ENCODE measurements at regions not wholly inside any gene's neighbourhood (a gene's known extent, or its start where the extent isn't known, plus 50 kb on each side); places are given as distances from the start of the nearest gene placed in this dataset.

DNA sequence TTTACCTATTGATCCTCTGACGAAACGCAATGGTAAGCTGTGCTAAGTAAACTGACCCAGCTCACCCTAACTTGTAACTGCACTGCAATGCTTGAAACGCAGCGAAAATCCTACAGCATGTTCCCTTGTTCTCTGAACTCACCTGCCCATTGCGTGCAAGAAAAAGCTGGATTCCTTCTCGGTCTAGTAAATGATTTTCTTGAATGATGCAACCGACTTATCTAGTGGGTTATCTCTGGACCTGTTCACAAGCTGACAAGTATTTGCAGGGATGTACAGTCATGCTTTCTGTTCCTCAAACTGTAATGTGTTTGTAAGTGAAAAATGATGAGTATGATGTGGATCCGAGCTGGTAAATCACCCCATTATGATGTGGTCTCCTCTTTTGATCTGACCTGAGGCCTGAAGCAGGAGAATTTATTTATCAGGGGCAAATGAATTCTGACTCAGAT, 140.1 kb downstream of the BTC start:
- Histone ChIP-seq H3K9me3 (no peaks in the 10 kb centered on the region), H3K36me3 (no peaks in the 10 kb centered on the region), H3K27me3 (replicated peaks in 1 of 7) (no peaks in the 10 kb centered on the region), H3K4me3 (no peak overlapping the region), H3K4me1 (no peaks in the 10 kb centered on the region), H3K27ac (no peak overlapping the region)
- intact Hi-C loops (cut with DNase I; ENCODE audit: low total_unique reads), result no loop called here
- 69 to 84% (median 74%) methylated on average over 8 of the region's 8 CpGs for WGBS, 5 donors
- TF ChIP-seq, protein P1, sequence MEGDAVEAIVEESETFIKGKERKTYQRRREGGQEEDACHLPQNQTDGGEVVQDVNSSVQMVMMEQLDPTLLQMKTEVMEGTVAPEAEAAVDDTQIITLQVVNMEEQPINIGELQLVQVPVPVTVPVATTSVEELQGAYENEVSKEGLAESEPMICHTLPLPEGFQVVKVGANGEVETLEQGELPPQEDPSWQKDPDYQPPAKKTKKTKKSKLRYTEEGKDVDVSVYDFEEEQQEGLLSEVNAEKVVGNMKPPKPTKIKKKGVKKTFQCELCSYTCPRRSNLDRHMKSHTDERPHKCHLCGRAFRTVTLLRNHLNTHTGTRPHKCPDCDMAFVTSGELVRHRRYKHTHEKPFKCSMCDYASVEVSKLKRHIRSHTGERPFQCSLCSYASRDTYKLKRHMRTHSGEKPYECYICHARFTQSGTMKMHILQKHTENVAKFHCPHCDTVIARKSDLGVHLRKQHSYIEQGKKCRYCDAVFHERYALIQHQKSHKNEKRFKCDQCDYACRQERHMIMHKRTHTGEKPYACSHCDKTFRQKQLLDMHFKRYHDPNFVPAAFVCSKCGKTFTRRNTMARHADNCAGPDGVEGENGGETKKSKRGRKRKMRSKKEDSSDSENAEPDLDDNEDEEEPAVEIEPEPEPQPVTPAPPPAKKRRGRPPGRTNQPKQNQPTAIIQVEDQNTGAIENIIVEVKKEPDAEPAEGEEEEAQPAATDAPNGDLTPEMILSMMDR (IDR thresholded peaks at IDR 0.05 in 8 of 11, conservative IDR thresholded peaks at IDR 0.05 in 3 of 11), result no peak
- no peak for TF ChIP-seq POLR2A (IDR thresholded peaks at IDR 0.05)
- TF ChIP-seq POLR2AphosphoS5 (IDR thresholded peaks at IDR 0.05), result no peak
- no peak for DNase-seq

DNA sequence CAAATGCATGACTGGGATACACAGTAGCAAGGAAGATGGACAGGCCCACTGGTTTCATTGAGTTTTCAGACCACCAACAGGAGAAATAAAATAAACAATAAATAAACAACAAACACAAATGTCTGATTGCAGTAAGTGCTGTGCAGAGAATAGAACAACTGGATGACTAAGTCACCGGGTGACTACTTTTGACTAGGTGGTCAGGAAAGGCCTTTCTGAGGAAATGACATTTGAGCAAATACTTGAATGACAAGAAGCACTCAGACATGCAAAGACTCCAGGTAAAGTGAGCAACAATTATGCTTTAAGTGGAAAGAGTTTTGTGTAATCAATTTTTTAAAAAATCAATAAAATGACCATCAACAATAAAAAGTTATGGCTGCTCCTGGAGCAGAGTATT, 137.7 kb downstream of the BTC start:
- TF ChIP-seq POLR2AphosphoS5 (IDR thresholded peaks at IDR 0.05), result no peak
- TF ChIP-seq POLR2A (IDR thresholded peaks at IDR 0.05), result no peak
- TF ChIP-seq, protein P1 (IDR thresholded peaks at IDR 0.05 in 8 of 11, conservative IDR thresholded peaks at IDR 0.05 in 3 of 11), result no peak
- Histone ChIP-seq H3K4me1 (no peaks in the 10 kb centered on the region), H3K27ac (no peak overlapping the region), H3K27me3 (replicated peaks in 1 of 7) (no peaks in the 10 kb centered on the region), H3K9me3 (no peaks in the 10 kb centered on the region), H3K36me3 (no peaks in the 10 kb centered on the region), H3K4me3 (no peak overlapping the region)
- 90 to 100% (median 92%) methylated on average over 1 of the region's 1 CpG for WGBS, 5 donors
- no peak for DNase-seq
- intact Hi-C loops (cut with DNase I; ENCODE audit: low total_unique reads), result no loop called here

DNA sequence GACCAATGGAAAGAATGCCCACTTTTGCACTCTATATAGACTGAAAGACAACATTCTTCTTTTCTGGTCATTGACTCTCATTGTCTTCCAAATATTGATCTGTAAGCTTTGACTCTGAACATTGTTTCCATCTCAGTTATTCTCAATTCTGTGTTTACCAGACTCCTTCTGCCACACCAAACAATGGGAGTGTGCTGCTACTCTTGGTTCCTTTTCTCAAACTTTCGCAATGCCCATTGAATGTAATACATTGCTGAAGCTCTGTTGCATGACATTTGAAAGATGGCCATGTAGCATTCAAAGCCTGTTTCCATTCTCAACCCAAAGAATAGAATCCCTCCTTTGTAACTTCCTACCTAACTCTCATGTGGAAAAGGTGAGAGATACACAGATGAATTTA, 136.2 kb downstream of the BTC start:
- TF ChIP-seq, protein P1 (IDR thresholded peaks at IDR 0.05 in 8 of 11, conservative IDR thresholded peaks at IDR 0.05 in 3 of 11), result no peak
- TF ChIP-seq POLR2AphosphoS5 (IDR thresholded peaks at IDR 0.05), result no peak
- TF ChIP-seq POLR2A (IDR thresholded peaks at IDR 0.05), result no peak
- Histone ChIP-seq H3K9me3 (no peaks in the 10 kb centered on the region), H3K27ac (no peak overlapping the region), H3K4me3 (no peak overlapping the region), H3K36me3 (no peaks in the 10 kb centered on the region), H3K27me3 (replicated peaks in 1 of 7) (no peaks in the 10 kb centered on the region), H3K4me1 (no peaks in the 10 kb centered on the region)
- 90% methylated on average over 1 of the region's 1 CpG for WGBS, 5 donors
- intact Hi-C loops (cut with DNase I; ENCODE audit: low total_unique reads), result no loop called here
- no peak for DNase-seq

DNA sequence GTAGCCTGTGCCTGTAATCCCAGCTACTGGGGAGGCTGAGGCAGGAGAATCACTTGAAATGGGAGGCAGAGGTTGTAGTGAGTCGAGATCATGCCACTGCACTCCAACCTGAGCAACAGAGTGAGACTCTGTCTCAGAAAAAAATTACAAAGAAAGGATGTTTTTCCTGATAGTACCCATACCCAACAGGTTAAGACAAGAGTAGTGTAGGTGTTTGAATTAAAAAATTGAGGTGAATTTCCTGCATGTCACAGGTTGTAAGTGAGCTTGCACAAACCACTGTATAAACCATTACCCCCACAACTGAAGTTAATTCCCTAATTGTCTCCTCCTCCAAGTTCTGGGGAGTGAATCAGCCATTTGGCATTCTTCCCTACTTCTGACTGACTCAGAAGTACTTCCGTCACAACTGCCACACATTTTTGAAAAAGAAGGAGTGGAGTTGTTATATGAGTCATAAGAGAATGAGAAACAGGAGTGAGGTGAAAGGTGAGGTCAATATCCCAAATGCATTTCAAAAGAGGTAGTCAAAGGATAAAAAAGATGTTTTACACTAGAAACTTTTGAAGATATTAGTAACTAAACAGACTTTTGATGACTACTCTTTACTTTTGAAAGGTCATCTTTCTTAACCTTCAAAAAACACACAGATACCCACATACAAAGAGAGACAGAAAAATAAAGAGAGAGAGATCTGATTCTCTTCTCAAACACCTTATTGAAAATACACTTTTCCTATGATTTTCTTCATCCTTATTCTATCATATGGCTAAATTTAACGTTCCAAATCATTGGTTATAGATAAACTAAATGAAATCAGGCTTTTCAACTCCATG, 134.5 kb downstream of the BTC start:
- TF ChIP-seq, protein P1 (IDR thresholded peaks at IDR 0.05 in 8 of 11, conservative IDR thresholded peaks at IDR 0.05 in 3 of 11), result no peak
- no peak for TF ChIP-seq POLR2A (IDR thresholded peaks at IDR 0.05)
- no peak for TF ChIP-seq POLR2AphosphoS5 (IDR thresholded peaks at IDR 0.05)
- intact Hi-C loops (cut with DNase I; ENCODE audit: low total_unique reads), result no loop called here
- 51 to 78% (median 63%) methylated on average over 3 of the region's 3 CpGs for WGBS, 5 donors
- no peaks in the 10 kb centered on the region for H3K4me1 ChIP-seq
- no peaks in the 10 kb centered on the region for H3K36me3 ChIP-seq
- no peak for DNase-seq
- no peak overlapping the region for H3K4me3 ChIP-seq
- no peak overlapping the region for H3K27ac ChIP-seq
- H3K27me3 ChIP-seq (replicated peaks in 1 of 7), result no peaks in the 10 kb centered on the region
- H3K9me3 ChIP-seq, result no peaks in the 10 kb centered on the region
